Gastroesophageal sphincter (tissue), 2 donors: ENCODE measurements at regions not wholly inside any gene's neighbourhood (a gene's known extent, or its start where the extent isn't known, plus 50 kb on each side); places are given as distances from the start of the nearest gene placed in this dataset.

Experiments
- POLR2A ChIP-seq, 2 donors: fragments of 450-650 bp; IDR thresholded peaks; one replicate each; pipeline ENCODE4 v1.6.1; 2017; ENCODE audit warnings: antibody characterized with exemption in 2 of 2, mild to moderate bottlenecking in 2 of 2, moderate library complexity in 1 of 2
- POLR2AphosphoS5 ChIP-seq: sonication (generic); formaldehyde crosslinking; IDR thresholded peaks from one replicate; pipeline ENCODE4 v1.6.1; 2017; ENCODE audit warnings: antibody characterized with exemption

DNA sequence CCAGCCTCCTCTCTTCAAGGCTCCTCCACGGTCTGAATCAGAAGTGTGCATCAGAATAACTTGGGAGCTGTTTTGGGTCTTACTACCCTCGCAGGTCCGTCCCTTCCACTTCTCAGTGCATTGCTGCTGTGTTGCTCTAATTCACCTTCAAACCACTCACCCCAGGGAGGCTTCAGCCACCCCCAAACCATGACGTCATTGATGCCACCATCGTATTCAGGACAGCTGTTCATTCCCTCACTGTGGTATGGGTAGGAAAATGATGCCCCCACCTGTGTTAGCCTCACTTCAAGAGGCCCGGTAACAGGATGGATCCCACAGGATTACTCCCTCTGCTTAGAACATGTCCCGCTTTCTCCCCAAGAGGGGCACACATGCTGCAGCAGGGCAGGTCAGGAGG, 1005.7 kb downstream of the UQCRFS1 start:
- TF ChIP-seq POLR2A (IDR thresholded peaks at IDR 0.05), result no peak
- no peak for TF ChIP-seq POLR2AphosphoS5
